ENCODE measurements at regions not wholly inside any gene's neighbourhood (a gene's known extent, or its start where the extent isn't known, plus 50 kb on each side); places are given as distances from the start of the nearest gene placed in this dataset.

DNA sequence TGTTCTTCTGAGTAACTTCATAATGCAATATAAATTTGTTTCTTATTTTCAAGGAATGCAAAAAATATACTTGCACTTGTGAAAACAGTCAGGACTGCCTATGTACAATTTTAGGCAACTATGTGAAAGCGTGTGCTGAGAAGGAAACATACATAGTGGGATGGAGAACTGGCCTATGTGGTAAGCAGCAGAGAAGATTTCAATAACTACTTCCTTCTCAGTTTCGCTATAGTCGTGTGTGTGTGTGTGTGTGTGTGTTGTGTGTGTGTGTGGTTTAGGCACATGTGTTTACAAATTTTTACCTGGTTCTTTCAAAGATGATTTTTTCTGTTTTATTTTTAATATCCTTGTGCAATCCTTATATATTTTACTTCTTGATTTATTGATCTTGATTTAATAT lies 211.8 kb downstream of the LRRK2 start:
- TF ChIP-seq, protein P1, sequence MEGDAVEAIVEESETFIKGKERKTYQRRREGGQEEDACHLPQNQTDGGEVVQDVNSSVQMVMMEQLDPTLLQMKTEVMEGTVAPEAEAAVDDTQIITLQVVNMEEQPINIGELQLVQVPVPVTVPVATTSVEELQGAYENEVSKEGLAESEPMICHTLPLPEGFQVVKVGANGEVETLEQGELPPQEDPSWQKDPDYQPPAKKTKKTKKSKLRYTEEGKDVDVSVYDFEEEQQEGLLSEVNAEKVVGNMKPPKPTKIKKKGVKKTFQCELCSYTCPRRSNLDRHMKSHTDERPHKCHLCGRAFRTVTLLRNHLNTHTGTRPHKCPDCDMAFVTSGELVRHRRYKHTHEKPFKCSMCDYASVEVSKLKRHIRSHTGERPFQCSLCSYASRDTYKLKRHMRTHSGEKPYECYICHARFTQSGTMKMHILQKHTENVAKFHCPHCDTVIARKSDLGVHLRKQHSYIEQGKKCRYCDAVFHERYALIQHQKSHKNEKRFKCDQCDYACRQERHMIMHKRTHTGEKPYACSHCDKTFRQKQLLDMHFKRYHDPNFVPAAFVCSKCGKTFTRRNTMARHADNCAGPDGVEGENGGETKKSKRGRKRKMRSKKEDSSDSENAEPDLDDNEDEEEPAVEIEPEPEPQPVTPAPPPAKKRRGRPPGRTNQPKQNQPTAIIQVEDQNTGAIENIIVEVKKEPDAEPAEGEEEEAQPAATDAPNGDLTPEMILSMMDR (conservative IDR thresholded peaks at IDR 0.05 in 1 of 2, IDR thresholded peaks at IDR 0.05 in 1 of 2; ENCODE audit: low read depth in 1 of 2, low read length in 2 of 2): no peak
- no peak for TF ChIP-seq EZH2 (IDR thresholded peaks at IDR 0.05; ENCODE audit: low read length, missing control alignments)
